ENCODE measurements at regions not wholly inside any gene's neighbourhood (a gene's known extent, or its start where the extent isn't known, plus 50 kb on each side); places are given as distances from the start of the nearest gene placed in this dataset.
"Not testable (repeated sequence)": the region's sequence is repeated elsewhere in the genome, so short reads cannot be mapped to it uniquely, and the experiment has no call there.

DNA sequence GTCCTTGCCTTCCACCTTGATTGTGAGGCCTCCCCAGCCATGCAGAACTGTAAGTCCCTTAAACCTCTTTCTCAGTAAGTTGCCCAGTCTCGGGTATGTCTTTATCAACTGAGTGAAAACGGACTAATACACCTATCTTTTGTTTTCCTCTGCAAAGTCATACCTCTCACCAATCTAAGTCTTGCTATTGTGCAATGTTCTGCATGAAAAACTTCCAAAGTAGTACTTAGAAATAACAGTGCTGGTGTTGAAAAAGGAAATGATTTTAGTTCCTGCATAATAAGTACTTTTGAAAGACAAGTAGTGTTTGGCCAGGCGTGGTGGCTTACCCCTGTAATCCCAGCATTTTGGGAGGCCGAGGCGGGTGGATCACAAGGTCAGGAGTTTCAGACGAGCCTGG lies 573.5 kb downstream of the ANKRD50 start:
- DNase-seq: no peak

DNA sequence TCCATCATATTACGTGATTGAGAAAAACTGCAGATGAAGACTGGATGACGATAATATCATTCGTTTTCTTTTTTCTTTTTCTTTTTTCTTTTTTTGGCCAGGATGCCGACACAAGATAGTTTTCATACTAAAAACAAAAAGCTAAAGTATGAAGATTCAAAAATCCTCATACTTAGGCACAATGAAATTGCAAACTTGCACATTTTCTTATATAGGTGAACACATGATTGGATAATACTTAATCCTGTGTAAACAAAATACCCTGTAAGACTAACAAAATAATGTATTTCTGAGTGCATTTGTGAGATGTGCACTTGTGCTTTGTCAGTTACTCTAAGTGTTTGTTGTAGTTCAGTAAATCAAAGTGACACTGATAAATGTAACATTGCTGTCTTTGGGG lies 568.9 kb downstream of the ANKRD50 start:
- no peak for DNase-seq

DNA sequence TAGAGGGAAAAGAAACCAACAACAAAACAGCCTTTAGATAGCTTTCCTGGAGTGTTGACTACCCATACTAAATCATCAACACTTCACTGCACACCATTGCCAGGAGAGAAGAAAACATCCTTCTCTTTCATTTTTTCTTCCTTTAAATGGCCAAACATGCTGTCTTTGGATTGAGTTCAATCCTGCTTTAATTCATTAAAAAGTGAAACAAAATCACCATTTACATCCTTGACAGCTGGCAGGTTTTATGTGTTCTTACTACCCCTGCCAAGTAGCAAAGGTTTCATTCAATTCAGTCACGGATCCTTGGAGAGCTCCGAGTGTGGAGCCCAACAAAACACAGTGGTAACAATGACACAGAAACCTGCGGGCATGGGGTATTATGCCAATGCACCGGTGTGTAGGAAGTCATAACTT lies 568.3 kb downstream of the ANKRD50 start:
- no peak for DNase-seq

DNA sequence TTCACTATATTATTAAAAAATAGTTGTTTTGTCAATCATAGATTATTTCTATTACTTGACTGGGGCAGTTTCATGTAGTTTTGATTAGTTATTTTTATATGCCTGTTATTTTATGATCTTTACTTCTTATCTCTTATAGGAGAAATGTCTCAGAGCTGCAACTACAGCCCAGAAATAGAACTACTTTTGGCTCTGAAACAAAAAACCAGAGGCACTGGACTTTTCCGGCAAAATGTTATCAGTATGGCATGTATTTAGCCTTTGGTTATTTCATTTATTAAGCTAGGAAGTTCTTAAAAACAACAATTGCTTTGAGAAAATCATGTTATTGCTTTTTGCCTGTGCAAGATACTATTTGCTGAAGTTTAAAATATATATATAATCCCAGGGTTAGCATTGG lies 566.5 kb downstream of the ANKRD50 start:
- DNase-seq: no peak

DNA sequence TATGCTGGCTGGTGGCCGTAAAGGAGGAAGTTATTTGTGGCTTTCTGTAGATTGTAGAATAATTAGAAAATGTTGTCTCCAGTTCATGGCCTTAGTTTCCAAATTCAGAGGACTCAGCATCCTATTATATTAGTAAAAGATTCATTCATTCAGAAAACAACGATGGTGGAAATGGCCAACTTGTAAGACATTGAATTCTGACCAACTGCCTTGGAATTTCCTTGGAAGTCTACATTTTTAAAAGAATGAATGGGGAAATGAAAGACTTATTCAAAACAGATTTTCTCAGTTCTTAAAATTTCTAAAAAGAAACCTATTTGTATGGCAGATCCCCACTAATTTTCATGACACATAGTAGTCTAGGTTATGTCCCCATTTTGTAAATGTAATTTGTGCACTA lies 561.5 kb downstream of the ANKRD50 start:
- no peak for DNase-seq

DNA sequence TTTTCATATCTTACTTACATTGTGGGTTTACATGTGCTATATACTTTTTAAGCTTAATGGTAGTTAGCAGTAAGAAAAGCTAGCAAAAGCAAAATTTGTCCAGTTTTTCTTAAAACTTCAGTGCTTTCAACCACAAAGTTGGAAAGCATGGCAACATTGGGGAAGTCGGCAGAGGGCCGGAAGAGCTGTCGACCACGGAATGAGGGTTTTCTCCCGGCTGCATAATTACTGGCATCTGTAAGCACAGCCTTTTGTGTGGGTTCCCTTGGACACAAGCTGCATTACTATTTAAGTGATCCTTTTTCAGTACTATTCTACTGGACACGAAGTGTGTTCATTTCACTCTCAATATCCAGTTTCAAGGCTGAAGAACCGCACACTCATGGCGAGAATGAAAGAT lies 560.4 kb downstream of the ANKRD50 start:
- DNase-seq: no peak

DNA sequence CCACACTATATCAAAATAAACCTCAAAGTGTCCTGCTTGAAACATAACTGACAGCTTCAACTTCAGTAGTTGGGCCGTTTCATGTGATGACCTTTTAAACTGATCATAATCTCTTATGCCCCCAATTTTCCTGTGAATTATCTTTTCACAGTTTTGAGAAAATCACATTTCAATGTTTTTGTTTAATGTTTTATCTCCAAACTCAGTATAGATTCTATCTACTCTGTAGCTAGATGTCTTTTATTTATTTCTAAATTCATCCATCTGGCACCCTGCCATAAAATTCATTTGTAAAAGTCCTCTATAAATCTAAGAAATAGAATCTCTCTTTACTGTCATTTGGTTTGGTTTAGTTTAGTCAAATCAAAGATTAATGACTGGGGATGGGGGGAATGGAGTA lies 557.3 kb downstream of the ANKRD50 start:
- DNase-seq: no peak

DNA sequence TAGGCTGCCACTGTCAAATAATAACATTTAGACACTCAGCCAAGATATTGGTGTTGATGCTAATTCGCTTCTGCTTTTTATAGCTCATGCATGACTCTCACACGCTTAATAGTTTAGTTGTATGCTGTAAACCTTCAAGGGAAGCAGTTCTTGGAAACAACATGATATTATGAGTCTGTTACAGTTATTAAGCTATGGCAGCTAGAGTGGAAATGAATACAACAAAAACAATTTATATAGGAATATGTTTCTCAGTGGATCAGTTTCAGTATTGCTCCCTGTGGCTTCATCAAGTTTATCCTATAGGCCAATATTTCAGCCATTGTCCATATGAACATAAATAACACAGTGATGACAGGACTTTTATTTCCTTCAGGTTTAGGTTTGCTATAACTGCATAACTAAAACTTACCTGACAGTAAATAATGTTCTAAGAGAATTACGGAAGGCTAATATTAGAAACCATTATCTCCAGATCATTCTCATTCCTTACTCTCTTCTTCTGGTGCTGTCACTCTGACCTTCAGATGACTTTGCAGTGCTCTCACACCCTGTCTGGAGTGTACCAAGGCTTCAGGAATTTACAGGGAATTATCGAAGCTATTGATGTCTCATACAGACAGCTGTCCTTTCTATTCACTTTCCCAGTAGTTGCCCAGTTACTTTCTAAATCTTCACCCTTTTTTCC lies 555.0 kb downstream of the ANKRD50 start:
- no peak for DNase-seq

DNA sequence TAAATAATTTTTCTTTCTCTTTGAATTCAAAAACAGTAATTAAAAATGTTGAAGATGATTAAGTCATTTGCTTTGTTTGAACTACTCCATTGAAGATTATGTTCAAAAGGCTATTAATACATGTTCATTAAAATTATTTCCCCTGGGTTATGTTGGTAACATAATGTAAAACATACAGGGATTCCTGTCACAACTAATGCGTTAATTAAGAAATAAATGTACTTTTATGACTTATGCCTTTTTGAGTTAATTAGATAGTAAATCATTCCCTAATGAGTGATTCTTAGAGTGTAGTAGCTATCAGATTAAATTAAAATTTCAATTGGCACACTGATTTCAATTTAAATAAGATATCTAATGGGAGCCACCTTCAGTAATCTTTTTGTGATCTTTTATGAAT lies 549.1 kb downstream of the ANKRD50 start:
- DNase-seq: no peak

DNA sequence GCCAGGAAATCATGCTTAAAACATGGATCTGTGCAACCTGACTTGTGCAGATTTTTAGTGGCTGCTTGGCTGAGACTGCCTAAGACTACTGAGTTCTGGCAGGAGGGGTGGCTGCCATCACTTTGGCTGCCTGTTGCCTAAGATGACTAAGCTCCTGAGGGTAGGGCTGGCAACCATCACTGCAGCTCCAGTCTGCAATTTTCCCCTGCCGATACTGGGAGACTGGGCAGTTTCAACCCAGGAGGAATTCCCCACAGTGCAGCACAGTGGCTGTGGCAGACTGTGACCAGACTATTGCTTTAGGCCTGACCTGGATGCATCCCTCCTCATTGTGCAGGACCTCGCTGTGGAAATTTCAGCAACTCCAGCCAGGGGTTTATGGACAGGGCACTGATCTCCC lies 544.9 kb downstream of the ANKRD50 start:
- DNase-seq: no peak

DNA sequence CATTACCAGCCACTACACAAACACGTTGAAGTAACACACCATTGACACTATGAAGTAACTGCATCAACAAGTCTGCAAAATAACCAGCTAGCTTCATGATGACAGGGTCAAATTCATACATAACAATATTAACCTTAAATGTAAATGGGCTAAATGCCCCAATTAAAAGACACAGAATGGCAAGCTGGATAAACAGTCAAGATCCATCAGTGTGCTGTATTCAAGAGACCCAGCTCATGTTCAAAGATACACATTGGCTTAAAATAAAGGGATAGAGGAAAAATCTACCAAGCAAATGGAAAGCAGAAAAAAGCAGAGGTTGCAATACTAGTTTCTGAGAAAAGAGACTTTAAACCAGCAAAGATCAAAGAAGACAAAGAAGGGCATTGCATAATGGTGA lies 543.0 kb downstream of the ANKRD50 start:
- not testable (repeated sequence) for DNase-seq

DNA sequence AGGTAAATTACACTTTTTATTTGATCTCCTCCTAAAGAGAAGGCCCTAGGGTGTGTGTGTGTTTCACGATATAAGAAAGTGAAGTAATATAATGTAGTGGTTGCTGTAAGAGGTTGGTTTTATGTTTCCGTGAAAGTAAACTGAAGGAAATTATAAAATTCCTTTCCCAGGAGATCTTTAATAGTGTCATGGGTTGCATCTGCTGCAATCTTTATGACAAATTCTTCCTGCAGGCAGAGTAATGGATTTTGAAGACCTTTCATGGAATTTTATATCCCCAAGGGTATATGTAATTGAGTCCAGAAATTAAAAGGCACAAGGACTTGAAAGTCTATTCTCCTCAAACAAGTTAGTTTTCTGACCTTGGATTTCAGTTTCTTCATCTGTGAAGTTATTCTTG lies 538.6 kb downstream of the ANKRD50 start:
- DNase-seq: no peak

DNA sequence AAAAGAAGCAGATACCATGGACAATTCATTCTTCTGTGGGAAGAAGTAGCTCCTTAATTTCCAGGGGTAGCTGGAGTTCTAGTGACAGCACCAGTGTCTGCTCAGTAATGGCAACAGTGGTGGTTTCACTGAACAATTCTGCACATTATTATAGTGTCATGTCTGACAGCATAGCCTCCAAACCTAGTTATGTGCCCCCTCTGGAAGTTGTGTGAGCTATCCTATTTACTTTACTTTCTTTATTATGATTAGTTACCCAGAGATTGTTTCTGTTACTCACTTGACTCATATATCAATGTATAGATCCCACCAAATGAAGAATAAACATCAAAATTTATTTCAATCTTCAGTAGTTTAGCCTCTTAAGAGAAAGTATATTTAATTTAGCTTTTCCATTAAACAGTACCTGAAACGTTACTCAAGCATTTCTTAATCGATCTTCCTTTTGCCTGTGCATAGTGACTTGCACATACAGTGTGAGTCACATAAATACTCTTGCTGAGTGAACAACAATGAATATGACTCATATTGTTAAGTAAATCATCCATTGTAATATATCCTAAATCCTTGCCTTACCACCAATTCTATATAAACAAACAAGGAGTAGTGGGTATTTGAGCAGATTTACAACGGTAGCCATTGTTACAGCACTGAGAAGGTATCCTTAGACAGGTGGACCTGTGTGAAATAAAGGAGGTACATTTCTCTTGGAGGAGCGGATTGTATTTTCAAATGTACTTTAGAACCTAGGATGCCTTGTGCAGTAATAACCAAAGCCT lies 534.7 kb downstream of the ANKRD50 start:
- DNase-seq: no peak

DNA sequence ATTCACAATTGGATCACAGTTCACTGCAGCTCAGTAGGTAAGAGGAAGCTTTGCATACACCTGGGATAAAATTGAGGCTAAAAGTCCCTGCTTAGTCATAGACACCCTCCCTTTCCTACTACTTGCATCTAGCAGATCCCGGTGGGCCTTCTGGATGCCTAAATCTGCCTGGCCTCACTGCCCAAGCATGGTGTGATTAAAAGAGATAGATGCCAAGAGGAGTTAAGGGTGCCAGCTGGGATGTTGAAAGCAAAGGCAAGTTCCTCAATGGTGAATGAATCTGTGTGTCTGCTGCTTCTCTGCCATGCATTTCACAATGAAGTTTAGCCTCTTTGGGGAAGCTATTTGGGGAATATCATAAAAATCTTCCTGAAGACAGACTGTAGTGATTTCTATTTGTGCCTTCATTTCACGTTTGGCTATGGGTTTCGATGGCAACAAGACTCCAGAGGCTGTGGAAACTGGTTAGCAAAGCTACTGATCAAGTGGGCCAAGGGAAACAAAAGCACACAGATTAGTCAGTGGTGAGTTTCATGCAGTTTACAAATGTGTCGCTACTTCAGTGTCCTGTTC lies 534.0 kb downstream of the ANKRD50 start:
- no peak for DNase-seq

DNA sequence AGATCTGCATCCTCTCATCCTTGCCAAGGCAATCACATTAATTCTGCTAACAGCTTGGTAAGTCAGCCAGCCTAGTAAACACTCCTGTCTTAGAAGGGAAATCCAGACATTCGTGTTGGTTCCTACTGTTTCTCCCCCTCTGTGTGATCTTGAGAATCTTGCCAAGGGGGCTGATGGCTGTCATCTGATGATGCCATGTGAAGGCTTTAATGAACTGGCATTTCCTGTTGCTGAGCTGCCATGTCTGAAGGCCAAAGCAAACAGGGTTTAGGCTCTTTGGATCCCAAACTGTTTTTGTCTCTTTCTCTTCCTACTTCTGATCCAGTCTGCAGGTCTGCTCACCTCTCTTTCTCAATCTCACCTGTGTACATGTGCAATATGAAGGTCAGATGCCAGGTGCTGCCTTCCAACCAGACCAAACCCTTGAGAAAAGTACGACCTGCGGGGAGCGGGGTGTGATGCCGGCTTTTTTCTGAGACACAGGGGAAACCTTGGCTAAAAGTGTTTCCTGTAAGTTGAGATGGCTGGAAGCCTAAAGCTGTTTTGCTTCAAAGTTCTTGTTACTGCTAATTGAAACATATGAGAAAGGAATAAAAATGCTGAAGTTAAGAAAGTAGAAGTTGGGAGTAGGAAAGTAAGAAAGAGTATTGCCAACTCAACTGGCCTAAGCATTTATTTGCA lies 532.9 kb downstream of the ANKRD50 start:
- DNase-seq: no peak

DNA sequence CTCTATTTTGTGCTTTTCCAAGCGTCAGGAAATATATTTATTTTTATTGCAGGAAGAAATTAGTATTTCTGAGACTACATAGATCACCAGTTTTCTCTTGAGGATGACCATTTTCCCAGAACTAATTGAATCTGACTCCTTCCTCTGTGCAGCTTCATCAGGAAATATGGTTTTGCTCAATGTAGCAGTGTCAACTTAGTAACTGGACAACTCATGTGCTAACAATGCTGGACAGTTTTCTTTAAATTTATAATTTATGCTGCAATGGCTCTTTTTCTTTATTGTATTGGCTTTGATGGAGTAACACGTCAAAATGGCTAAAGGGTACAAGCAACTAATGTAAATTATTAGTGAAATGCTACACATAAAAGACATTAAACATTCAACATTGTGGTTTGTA lies 531.5 kb downstream of the ANKRD50 start:
- DNase-seq: no peak

DNA sequence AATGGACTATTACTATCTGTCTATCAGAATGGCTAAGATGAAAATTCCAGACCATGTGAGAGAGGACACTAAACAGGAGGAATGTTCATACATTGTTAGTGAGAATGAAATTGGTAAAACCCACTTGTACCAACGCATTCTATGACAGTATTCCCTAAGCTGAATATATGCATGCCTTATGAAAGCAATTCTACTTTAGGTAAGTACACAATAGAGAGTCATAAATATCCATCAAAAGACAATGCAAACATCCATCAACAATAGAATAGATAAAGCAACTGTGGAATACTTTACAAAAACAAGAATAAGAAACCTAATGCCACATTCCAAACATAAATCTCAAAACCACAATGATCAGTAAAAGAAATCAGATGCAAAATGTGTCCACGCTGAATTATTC lies 529.3 kb downstream of the ANKRD50 start:
- no peak for DNase-seq

DNA sequence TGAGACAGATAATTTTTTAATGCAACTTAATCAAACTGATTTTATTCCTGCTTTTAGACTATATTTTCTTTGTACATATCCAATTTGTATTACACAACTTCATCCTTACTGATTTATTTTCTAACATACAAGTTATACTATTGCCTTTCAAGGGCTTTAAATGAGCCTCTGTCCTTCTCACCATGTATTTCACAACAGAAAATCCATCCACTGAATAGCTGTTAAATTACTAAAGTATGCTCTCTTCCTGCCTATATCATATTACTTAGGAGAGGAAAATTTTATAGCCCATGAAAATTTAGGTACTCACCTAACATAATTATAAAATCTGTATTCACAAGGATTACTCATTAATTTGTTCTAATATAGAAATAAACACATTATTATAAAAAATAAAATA lies 528.6 kb downstream of the ANKRD50 start:
- no peak for DNase-seq

DNA sequence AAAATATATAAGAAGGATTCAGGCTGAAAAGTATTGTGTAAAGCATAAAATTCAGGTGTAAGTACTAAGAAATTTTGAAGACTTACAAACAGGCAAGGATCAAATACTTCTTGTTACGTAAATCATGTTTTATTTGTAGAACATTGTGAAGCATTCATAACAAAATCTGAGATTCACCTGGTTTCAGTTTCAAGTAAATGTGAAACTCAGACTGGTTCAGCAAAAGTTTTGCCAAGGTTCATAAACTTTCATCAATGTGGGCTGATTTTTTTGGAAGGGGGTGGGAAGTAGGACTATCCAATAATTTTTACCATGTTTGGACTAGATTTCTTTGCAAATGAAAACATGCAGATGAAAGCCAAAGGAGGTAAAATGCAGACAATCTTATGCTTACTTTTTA lies 527.7 kb downstream of the ANKRD50 start:
- no peak for DNase-seq

DNA sequence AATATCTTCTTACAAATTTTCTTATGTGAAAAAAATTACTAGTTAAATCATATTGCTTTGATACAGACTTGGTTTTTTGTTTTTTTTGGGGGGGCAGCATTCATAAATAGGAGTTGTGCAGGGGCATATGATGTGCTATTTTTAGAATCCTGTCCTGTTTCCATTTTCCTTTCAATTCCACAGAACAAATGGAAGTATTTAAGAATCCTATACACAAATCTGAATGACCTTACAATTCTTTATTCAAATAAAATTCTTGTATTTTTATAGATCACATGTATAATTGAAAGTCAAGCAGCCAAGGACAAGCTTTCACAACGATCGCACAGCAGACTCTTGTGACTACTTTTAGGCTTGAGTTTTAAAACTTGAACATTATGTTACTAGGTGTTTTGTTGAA lies 523.9 kb downstream of the ANKRD50 start:
- no peak for DNase-seq

DNA sequence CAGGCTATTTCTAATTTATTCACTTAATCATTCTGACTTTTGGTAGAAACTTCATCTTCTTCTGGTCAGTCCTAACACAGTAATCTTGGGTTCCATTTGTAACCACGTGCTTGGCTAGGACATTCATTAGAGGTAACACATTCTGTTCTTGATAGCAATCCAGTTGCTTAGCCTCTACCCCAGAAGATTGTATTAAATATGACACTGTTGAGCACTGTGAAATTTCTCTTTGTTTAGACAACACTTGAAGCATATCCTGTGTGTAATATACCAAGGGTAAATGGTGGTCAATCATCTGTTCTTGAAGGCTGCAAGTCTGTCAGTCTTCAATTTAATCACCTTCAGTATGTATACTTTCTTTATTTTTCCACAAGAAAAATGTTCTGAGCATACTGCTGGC lies 523.0 kb downstream of the ANKRD50 start:
- DNase-seq: no peak

DNA sequence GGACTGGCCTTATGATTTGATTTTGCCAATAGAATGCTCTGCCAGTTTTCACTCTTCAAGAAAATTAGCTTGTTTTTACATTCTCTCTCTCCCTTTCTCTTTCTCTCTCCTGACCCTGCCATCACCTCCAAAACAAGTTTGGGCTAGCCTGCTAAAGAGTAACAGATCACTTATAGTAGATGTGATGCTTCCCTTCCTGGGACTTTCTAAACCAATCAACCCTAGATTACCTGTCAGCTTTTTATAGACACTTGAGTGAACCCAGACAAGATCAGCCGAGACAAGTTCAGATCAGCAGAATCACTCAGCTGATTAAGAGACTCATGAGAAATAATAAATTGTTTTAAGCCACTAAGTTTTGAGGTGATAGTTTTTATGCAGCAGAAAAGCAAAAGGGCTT lies 521.2 kb downstream of the ANKRD50 start:
- no peak for DNase-seq

DNA sequence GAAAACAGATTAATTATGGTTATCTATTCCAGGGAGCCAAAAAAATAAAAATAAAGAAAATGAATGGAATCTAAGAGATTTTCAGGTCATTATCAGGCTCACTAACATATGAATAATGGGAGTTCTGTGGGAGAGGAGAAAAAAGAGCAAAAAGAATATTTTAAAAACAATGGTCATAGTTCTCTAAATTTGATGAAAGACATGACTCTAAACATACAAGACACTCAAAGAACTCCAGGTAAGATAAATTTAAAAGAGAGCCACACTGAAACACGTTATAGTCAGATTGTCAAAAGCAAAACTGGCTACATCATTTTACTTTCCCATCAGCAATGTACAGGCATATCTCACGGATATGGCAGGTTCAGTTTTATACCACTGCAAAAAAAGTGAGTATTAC lies 520.0 kb downstream of the ANKRD50 start:
- DNase-seq: no peak

DNA sequence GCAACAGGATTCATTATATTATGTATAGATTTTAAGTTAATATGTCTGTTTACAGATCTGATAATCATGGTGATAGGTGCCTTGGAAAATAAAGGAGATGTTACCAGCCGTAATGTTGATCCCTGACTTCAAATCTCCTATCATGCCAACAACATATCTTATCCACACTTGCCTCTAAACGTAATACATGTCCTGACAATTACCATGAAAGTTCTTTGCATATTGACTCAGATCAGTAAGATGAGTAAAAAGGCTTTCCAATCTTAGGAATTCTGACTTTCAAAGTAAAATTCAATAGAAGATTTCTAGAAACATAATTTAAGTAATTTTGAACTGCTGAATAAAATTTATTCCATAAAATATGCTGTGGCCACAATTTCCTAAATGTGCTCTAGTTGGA lies 513.3 kb downstream of the ANKRD50 start:
- no peak for DNase-seq
